Posterior cingulate gyrus (tissue), 11 donors: ENCODE measurements at regions not wholly inside any gene's neighbourhood (a gene's known extent, or its start where the extent isn't known, plus 50 kb on each side); places are given as distances from the start of the nearest gene placed in this dataset.
"Not testable (repeated sequence)": the region's sequence is repeated elsewhere in the genome, so short reads cannot be mapped to it uniquely, and the experiment has no call there.

Experiments
- DNase-seq, 10 donors: peaks; one replicate each; pipeline versions ENCODE4 v3.0.0 to v3.0.0-alpha.2; 2020 to 2021; ENCODE audit warnings: mixed read lengths in 3 of 10
- intact Hi-C: fragments of 100-400 bp; cut with DNase I; formaldehyde crosslinking; loops from one replicate; pipeline ENCODE4 v1.15.1; 2023

DNA sequence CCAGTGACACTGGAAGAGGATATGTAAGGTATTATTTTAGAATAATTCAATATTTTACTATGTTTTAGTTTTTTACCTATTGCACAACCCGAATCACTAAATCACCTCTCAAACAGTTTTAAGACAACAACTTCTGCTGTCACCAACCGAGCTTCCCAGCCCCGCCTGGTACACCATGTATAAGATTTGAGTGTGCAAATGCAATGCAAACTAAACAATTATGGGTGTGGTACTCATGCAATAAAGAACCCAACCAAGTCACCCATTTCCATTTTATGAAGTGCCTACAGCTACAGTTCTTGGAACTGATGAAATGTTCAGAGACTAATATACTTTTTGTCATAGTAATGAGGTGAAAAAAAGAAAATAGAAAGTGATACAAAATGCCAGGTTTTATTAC lies 256.2 kb downstream of the TAFA4 start:
- DNase-seq, result no peak
- intact Hi-C loops, result no loop called here

DNA sequence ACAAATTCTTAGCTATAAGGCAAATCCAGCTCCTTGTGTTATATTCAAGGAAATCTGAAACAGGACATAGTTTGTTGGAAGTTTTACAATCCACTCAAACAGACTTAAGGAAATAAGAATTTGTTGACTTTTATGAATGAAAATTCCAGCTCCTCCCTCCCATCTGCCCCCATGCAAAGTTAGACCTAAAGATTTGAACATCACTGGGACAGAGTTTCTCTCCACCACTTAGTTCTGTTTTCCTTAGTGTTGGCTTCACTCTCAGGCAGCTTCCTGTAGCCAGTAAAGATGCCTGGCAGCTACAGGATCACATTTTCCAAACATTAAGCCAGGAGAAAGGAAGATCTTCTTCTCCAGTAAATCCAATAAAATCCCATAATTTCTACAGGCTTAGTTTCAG lies 265.0 kb downstream of the TAFA4 start:
- intact Hi-C loops, result no loop called here
- no peak for DNase-seq

DNA sequence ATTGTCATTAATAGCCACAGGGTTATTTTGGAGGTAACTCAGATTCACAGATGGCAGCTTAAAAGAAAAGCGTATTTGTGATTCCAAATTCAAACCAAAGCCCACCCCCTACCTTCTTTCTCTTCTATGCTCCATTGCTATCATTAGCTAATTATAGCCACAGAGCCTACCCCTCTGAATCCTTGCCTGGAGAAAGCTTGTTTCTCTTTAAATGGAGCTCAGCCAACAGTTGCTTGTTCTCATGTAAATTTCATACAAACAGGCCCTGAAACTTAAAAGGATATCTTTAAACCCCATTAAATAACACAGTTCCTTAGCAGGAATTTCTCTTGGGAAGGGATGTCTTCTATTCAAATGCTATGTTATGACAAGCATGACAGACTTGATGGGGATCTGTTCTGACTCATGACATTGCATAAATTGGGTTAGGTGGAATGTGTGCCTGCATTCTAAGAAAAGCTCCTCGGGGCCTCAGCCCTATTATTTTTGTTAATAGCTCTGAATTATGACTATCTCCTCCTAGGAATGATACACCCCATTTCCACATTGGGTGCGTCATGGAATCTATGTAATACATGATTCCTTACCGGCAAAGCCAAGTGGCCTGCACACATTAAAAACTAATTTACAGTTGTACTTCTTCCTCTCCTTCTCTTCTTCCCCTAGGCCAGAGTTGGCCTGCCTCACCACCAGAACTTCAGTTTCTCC lies 265.8 kb downstream of the TAFA4 start:
- no peak for DNase-seq
- intact Hi-C loops, result no loop called here

DNA sequence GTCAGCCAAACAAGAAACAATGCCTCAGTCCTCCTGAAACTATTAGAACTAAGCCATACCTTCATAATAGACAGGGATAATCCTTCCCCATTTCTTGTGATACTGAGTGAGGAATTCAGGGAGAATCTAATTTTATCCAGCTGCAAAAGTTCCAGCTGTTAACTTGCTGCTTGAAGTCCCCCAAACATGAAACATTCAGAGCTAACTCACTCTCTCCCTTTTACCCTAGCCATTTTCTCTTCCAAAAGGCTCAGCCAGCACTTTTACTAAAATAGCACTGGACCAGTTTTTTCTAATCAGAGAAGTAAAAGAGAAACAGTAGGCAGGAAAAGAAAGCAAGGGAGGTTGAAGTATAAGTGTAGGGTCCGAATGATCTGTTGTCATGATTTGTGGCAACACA lies 268.1 kb downstream of the TAFA4 start:
- DNase-seq, result no peak
- intact Hi-C loops, result no loop called here

DNA sequence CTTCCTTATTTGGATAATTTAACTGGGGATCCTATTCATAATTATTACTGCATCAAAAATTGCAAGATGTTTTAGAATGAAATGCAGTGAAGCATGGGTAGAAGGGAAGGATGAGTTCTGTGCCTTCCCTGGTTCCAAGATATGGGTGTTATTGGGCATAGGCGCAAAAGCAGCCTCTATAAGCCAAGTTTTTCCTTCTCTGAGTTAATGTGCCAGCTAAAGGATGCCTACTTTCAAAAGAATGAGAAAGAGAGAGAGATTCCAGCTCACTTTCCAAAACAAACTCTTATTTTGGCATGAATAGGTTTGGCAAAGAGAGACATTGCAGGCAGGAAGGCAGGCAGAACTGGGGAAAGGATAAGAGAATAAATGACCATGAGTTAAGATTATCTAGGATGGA lies 270.2 kb downstream of the TAFA4 start:
- intact Hi-C loops, result no loop called here
- DNase-seq, result no peak

DNA sequence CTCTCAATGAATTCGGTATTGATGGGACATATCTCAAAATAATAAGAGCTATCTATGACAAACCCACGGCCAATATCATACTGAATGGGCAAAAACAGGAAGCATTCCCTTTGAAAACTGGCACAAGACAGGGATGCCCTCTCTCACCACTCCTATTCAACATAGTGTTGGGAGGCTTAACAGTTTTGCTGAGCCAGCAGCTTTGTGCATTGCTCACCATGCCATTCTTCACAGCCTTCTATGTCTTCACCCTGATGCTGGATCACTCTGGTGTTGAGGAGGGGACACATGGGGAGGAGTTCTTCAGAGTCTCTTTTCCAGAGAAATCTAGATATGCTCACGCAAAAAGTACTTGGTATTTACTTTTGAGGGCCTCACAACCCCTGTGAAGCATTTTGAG lies 281.7 kb downstream of the TAFA4 start:
- intact Hi-C loops, DNase-seq: not testable (repeated sequence)

DNA sequence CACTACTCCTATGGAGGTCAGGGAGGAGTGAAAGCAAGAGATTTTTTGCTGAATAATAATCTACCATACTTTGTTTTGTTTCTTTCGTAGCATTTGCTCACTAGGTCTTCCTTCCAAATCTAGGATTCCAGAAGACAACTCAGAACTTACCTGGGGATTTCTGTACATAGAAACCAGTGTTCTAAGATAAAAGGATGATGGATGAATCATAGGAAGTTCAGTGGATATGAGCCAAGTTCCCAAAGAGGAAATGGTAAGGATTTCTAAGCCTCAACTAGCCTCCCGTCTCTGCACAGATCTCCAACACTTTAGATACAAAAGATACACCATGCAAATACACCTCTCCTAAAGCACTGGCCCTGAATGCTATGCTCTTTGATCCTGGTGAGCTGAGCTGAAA lies 283.9 kb downstream of the TAFA4 start:
- intact Hi-C loops, result no loop called here
- DNase-seq, result no peak

DNA sequence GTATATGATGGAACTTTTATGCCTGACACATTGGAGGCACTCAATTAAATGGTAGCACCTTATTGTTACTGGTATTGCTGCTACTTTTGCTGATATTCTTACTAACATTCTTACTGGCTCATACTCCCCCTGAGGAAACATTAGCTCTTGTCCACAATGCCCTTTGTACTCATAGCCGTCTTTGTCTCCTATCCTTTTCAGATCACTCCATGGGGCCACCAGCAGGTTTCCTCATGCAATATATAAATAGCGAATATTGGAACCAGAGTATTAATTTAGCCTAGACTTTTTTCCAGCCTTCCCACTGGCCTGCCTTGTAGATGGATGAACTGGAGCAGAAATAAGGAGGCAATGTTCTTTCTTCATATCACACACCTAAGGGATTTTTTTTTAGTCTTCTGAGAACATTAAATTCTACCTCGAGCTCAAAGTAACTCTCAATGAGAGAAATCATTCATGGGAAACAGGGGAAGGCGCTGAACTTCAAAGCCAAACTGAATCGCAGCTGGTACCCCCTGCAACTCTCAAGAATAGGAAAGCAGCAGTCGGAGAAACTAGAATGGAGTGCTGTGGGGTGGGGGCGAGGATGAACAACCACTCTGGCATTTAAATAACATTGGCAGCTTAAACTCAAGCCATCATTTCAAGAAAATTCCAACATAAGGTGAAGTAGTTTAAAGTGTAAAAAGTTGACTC lies 300.3 kb downstream of the TAFA4 start:
- DNase-seq, result no peak
- intact Hi-C loops, result no loop called here

DNA sequence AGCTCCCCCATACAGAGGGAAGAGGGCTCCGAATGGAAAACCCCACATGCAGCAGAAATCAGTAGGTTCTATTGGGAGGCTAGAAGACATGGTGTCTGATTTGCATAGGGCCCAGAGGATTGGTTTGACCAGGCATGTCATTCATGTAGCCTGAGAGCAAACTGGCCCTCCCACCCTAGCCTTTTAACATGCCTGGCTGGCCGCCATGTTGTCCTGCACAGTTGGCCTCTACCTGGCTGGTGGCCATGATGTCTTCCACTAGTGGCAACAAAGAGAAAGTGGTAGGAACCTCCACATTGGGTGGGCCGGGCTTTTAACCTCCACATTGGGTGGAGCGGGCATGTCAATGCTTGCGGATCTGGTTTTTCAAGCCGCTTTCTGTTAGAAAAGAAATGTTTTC lies 312.1 kb downstream of the TAFA4 start:
- no peak for DNase-seq
- intact Hi-C loops, result no loop called here

DNA sequence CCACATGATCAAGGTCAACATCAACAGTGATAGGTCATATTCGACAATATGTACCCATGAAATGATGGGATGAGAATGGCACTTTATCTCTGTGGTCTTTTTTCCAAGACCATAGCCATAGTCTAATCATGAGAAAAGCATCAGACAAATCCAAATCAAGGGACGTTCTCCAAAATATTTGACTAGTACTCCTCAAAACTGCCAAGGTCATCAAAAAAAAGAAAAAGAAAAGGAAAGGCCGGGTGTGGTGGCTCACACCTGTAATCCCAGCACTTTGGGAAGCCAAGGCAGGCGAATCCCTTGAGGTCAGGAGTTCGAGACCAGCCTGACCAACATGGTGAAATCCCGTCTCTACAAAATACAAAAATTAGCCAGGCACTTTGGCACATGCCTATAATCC lies 318.3 kb downstream of the TAFA4 start:
- intact Hi-C loops, result no loop called here
- DNase-seq, result no peak

DNA sequence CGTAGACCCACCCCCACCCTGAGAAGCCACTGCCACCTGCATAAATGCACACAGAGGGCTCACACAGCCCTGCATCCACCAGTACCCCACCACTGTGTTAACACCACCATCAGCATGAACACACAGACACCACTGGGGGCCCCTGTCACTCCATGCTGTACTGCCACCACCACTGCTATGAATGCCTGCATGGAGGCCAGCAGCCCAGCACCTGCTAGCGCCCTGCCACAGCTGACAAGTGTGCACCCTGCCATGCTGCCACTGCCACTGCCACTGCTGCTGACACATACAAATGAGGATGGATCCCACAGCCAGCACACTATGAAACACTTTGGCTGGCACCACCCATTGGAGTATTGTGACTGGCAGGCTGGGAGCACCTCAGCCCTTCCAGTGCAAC lies 361.0 kb downstream of the TAFA4 start:
- intact Hi-C loops, result no loop called here

DNA sequence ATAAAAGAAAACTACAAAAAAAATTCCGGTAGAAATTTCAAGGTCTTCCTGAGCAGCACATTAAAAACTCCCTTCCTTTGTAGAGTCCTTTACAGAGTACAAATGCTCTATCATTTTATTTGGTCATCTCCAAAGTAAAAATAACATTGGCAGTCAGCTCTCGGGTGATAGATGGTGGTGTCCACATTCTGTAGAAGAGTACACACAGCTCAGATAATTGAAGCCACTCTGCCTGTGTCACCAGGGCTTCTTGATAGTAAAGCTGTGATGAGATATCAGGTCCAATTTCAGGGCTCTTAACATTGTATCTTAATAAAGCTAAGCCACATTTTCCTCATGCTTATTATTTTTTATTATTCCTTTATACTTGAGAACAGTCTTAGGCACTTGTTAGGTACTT lies 371.6 kb downstream of the TAFA4 start:
- no peak for DNase-seq
- intact Hi-C loops, result no loop called here

More for the DNA sequence above, 361.0 kb downstream of the TAFA4 start:
- no peak for DNase-seq

DNA sequence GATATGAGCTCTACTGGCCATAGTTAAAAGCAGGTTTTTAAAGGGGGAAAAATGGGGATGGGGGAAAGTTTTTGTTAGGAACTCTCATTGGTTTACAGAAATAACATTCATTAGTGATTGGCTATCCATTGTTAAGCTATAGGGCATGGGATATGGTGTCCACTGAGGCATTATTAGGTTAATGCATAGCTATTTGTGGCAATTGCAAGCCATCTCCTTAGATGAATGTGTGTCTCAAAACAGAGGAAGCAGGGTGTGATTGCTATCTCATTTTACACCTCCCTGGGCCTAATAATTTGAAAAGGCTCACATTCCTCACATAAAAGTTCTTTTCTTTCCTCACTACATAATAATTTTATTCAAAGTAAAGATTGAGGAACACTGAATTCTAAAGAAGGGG lies 396.6 kb downstream of the TAFA4 start:
- intact Hi-C loops, result no loop called here
- DNase-seq, result no peak

DNA sequence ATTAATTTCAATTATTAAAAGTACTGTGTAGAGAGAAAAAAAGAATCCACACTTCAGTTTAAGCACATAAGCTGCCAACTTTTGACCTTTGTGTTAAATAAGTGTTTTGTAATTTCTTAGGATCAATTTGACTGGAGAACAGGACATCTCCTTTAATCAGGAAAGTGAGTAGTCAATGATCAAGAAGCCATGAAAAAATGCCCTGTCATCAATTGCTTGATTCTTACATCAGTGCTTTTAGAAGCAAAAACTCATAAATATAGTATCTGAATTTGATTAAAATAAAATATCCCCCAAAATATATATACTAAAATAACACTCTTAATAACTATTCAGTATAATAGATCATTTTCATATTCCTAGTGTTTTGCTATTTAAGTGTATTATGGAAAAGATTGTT lies 409.0 kb downstream of the TAFA4 start:
- DNase-seq, result no peak
- intact Hi-C loops, result no loop called here

DNA sequence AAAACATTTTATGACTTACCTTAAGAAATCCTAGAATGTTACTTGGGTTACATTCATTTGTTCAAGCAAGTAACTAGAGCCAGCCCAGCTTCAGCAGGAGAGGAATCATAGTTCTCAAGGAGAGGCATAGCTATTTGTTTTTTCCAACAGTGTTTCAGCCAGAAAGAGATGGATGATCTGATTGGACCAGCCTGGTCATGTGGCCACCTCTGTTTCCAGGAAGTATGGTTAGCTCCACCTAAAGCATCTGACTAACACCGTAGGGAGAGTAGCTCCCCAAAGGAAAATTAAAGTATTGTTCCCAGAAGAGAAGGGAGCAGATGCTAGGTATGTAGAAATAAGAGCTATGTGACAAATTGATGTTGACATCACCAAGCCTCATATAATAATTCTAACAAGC lies 417.1 kb downstream of the TAFA4 start:
- intact Hi-C loops, result no loop called here
- no peak for DNase-seq

DNA sequence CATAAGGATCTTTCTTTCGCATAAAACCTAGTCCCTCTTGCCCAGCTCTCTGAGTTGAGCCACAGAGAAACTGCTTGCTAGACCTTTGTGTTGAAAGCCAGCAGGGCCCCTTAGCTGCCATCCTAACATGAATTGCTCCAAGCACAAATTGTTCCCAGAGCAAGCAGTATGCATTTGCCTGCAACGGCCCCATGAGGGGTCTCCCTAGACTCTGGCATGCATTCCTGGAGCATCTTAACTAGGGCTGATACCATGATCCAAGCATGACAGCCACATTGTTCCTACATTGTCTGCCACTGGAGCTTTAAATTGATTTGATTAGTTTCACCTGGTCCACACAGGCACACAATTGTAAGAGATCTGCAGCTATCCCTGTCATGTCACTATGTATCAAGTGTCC lies 428.1 kb downstream of the TAFA4 start:
- intact Hi-C loops, result no loop called here
- no peak for DNase-seq

DNA sequence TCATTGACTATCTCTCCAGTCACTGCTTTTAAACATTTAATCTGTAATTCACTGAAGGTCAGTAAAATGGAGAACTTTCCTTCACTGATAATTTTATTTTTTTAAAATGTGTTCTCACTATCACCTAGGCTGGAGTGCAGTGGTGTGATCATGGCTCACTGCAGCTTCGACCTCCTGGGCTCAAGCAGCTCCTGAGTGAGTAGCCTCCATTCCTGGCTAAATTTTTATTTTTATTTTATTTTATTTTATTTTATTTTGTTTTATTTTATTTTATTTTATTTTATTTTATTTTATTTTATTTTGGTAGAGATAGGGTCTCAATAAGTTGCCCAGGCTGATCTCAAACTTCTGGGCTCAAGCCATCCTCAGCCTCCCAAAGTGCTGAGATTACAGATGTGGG lies 446.5 kb downstream of the TAFA4 start:
- intact Hi-C loops, result not testable (repeated sequence)
- DNase-seq, result peak in 1 of 10 donors; percentile 74

DNA sequence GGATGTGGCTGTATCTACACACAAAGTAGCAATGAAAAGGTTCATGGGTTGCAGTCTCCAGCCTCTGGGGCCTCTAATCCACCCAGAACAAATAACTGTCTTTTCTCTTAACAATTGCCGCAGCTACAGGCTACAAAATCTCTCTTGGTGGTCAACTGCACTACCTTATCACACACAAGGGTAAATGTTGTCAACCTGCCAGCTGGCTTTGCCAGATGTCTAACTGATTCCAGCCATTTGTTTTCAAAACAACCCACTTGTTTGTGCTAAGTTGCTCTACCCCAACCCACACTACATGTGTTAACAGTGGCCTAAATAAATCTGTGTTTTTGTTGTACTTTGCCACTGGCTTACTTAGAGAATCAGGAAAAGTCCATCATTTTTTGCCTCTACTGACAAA lies 447.3 kb downstream of the TAFA4 start:
- intact Hi-C loops, result no loop called here
- no peak for DNase-seq

DNA sequence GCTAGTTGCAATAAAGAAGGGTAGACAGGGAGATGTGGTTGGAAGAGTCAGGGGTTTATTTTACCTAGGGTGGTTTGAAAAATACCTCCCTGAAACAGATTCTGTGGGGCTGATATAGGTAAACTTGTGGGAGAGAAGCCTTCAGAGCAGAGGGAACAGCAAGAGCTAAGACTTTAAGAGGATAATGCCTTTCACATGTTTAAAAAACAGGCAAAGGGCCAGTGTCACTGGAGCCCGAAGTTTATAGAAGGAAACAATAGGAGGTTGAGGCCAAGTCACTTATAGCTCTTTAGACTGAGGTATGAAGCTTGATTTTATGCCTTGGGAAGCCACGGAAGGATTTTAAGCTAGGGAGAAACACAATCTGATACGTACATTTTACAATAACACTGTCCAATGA lies 448.7 kb downstream of the TAFA4 start:
- intact Hi-C loops, result no loop called here
- no peak for DNase-seq

DNA sequence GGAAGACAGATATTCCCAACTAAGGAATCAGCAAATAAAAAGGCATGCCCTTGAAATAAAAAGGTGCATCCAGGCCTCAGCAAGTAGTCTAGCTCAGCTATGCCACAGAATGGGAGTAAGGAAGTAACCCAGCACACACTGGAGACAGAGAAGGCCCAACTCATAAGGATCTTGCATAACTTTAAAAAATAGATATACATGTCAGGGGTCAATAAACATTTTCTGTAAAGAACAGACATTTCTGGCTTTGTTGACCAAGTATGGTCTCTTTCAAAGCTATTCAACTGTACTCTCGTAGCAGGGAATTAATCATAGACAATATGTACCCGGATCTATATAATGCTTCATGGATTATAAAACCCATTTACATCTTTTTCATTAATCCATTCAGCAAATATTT lies 449.3 kb downstream of the TAFA4 start:
- intact Hi-C loops, result no loop called here
- no peak for DNase-seq

DNA sequence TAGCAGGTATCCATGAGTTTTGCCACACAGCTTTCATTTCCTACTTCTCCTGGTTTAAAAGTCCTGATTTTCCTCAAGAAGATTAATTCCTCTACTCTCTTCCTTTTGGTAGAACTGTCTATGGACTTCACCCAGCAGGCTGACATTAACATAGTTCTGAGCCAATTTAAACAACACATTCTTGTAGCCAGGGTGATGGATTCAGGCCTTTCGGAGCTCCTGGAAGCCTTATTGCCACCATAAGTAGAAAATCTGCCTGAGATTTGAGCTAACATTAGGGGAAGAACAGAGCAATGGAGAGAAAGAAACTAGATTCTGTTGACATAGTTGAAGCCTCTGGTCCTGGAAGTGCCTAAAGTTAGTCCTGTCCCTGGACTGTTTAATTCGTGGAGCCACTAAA lies 449.8 kb downstream of the TAFA4 start:
- intact Hi-C loops, result no loop called here
- DNase-seq, result no peak

DNA sequence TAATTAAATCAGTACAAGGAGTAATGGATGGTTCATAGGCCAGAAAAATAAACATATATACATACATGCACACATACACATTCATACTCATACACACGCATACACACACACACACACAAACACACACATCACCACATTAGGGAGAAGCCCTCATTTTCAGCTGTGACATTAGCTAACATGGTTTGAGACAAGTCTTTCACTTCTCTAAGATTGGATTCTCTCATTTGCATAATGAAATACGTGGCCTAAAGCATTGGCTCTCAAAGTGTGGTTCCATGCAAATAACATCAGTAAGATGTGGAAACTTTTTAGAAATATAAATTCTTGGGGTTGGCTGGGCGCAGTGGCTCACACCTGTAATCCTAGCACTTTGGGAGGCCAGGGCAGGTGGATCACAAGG lies 452.6 kb downstream of the TAFA4 start:
- intact Hi-C loops, result no loop called here
- DNase-seq, result no peak
